HG03039 (cell line): ENCODE measurements at regions not wholly inside any gene's neighbourhood (a gene's known extent, or its start where the extent isn't known, plus 50 kb on each side); places are given as distances from the start of the nearest gene placed in this dataset.

Experiments used
- ATAC-seq: cut with Tn5 transposase; IDR thresholded peaks from one replicate; pipeline ENCODE4 v1.9.1; 2021; ENCODE audit warnings: mild to moderate bottlenecking, moderate library complexity; ENCODE audit not compliant: unreplicated experiment

- ATAC-seq = no peak
Observed at GRCh38 chr11:134821422-134821821, 409.4 kb upstream of the B3GAT1 start.

GRCh38 chr11:134819041-134819440 is 407.0 kb upstream of the B3GAT1 start:
- ATAC-seq = no peak

GRCh38 chr11:134818516-134818915 is 406.5 kb upstream of the B3GAT1 start:
- ATAC-seq = no peak

GRCh38 chr11:134815404-134815803 is 403.4 kb upstream of the B3GAT1 start:
- no peak for ATAC-seq

- ATAC-seq = no peak
Observed at GRCh38 chr11:134807997-134808396, 396.0 kb upstream of the B3GAT1 start.

- no peak for ATAC-seq
Observed at GRCh38 chr11:134802598-134802997, 390.6 kb upstream of the B3GAT1 start.

GRCh38 chr11:134802116-134802515 is 390.1 kb upstream of the B3GAT1 start:
- no peak for ATAC-seq

- no peak for ATAC-seq
Observed at GRCh38 chr11:134801570-134801969, 389.5 kb upstream of the B3GAT1 start.

- ATAC-seq = no peak
Observed at GRCh38 chr11:134800826-134801225, 388.8 kb upstream of the B3GAT1 start.

GRCh38 chr11:134800130-134800529 is 388.1 kb upstream of the B3GAT1 start:
- no peak for ATAC-seq

- ATAC-seq = no peak
Observed at GRCh38 chr11:134799386-134799785, 387.3 kb upstream of the B3GAT1 start.

- no peak for ATAC-seq
Observed at GRCh38 chr11:134797411-134798089, 385.5 kb upstream of the B3GAT1 start.

GRCh38 chr11:134795017-134795416 is 383.0 kb upstream of the B3GAT1 start:
- no peak for ATAC-seq

GRCh38 chr11:134794192-134794591 is 382.1 kb upstream of the B3GAT1 start:
- no peak for ATAC-seq

- ATAC-seq = no peak
Observed at GRCh38 chr11:134792677-134793076, 380.6 kb upstream of the B3GAT1 start.

GRCh38 chr11:134792044-134792443 is 380.0 kb upstream of the B3GAT1 start:
- ATAC-seq = no peak

GRCh38 chr11:134791102-134791501 is 379.1 kb upstream of the B3GAT1 start:
- ATAC-seq = no peak

GRCh38 chr11:134789104-134789503 is 377.1 kb upstream of the B3GAT1 start:
- ATAC-seq = no peak

- no peak for ATAC-seq
Observed at GRCh38 chr11:134786636-134787035, 374.6 kb upstream of the B3GAT1 start.

GRCh38 chr11:134785660-134786284 is 373.7 kb upstream of the B3GAT1 start:
- no peak for ATAC-seq

- no peak for ATAC-seq
Observed at GRCh38 chr11:134785059-134785458, 373.0 kb upstream of the B3GAT1 start.

- no peak for ATAC-seq
Observed at GRCh38 chr11:134784568-134784967, 372.5 kb upstream of the B3GAT1 start.

GRCh38 chr11:134784046-134784445 is 372.0 kb upstream of the B3GAT1 start:
- ATAC-seq = no peak
